Hepatocyte (in vitro differentiated cells): ENCODE measurements at regions not wholly inside any gene's neighbourhood (a gene's known extent, or its start where the extent isn't known, plus 50 kb on each side); places are given as distances from the start of the nearest gene placed in this dataset.

Experiments used
- DNase-seq: peaks from one replicate; pipeline ENCODE4 v3.0.0-alpha.2; 2016; ENCODE audit warnings: low spot score
- H2AFZ ChIP-seq: fragments of 200-600 bp; sonication (generic); 2 replicates; pipeline ENCODE4 v1.6.0; 2016; ENCODE audit warnings: antibody characterized with exemption, mild to moderate bottlenecking
- H3K27ac ChIP-seq: fragments of 200-600 bp; sonication (generic); 2 replicates; pipeline ENCODE4 v1.5.1; 2016; ENCODE audit warnings: mild to moderate bottlenecking
- H3K27me3 ChIP-seq: fragments of 200-600 bp; sonication (generic); 2 replicates; pipeline ENCODE4 v1.6.1; 2016
- H3K36me3 ChIP-seq: fragments of 200-600 bp; sonication (generic); replicated peaks from 2 replicates; pipeline ENCODE4 v1.5.1; 2016; ENCODE audit warnings: low read depth; ENCODE audit not compliant: insufficient read depth
- H3K4me1 ChIP-seq: fragments of 200-600 bp; sonication (generic); 2 replicates; pipeline ENCODE4 v1.5.1; 2016; ENCODE audit warnings: mild to moderate bottlenecking, moderate library complexity; ENCODE audit not compliant: insufficient read depth
- H3K4me2 ChIP-seq: fragments of 200-600 bp; sonication (generic); 2 replicates; pipeline ENCODE4 v1.6.0; 2016
- H3K4me3 ChIP-seq: fragments of 200-600 bp; sonication (generic); 2 replicates; pipeline ENCODE4 v1.5.1; 2016; ENCODE audit warnings: mild to moderate bottlenecking
- H3K79me2 ChIP-seq: fragments of 200-600 bp; sonication (generic); 2 replicates; pipeline ENCODE4 v1.6.0; 2017; ENCODE audit warnings: mild to moderate bottlenecking
- H3K9me2 ChIP-seq: fragments of 200-600 bp; sonication (generic); replicated peaks from 2 replicates; pipeline ENCODE4 v1.6.0; 2017; ENCODE audit warnings: mild to moderate bottlenecking; ENCODE audit not compliant: insufficient read depth
- H3K9me3 ChIP-seq: fragments of 200-600 bp; sonication (generic); 2 replicates; pipeline ENCODE4 v1.5.1; 2016; ENCODE audit warnings: low read depth, mild to moderate bottlenecking
- H4K20me1 ChIP-seq: fragments of 200-600 bp; sonication (generic); 2 replicates; pipeline ENCODE4 v1.6.0; 2016; ENCODE audit warnings: mild to moderate bottlenecking; ENCODE audit not compliant: insufficient read depth, poor library complexity, severe bottlenecking
- EZH2 ChIP-seq: fragments of 200-600 bp; sonication (generic); IDR thresholded peaks from 2 replicates; pipeline ENCODE4 v1.6.1; 2016; ENCODE audit warnings: antibody characterized with exemption, mild to moderate bottlenecking, borderline replicate concordance
- EZH2phosphoT487 ChIP-seq: fragments of 200-600 bp; sonication (generic); IDR thresholded peaks from one replicate; pipeline ENCODE4 v1.6.1; 2018; ENCODE audit warnings: antibody characterized with exemption, mild to moderate bottlenecking, low read depth, moderate library complexity; ENCODE audit not compliant: unreplicated experiment, severe bottlenecking
- WGBS: methylation state at CpG from one replicate; pipeline ENCODE4 v1.1.6; 2016; ENCODE audit warnings: low lambda C conversion rate; ENCODE audit errors: missing lambda C conversion rate; 5-methylcytosine and 5-hydroxymethylcytosine counted together
- TF ChIP-seq, protein P1 (sequence below): fragments of 200-600 bp; sonication (generic); IDR thresholded peaks from 2 replicates; pipeline ENCODE4 v1.5.1; 2016; ENCODE audit warnings: antibody characterized with exemption, mild to moderate bottlenecking; ENCODE audit not compliant: poor library complexity

DNA sequence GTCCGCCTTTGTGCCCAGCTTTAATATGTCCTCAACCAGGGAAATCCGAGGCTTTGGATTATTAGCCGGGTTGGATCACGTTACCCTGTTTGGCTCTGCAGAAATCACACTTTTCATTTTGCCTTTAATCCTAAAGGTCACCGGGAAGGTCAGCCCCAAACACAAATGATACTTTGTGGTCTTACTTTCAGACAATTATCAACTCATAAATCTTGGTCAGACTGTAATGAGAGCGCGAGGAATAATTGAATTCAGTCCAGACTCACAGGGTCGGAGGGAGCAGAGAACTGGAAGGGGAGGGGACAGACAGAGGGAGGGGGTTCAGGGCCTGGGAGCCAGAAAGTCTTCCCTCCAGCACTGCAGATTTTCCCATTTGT lies 91.7 kb upstream of the NFIA start:
- H3K27ac ChIP-seq, result peak overlapping the region; percentile 66
- H2AFZ ChIP-seq, result no peak overlapping the region
- no peaks in the 10 kb centered on the region for H3K36me3 ChIP-seq
- peaks cover 13% of the 10 kb centered on the region for H3K4me1 ChIP-seq
- no peak for DNase-seq
- H3K27me3 ChIP-seq, result no peaks in the 10 kb centered on the region
- H3K79me2 ChIP-seq, result no peaks in the 10 kb centered on the region
- H3K4me3 ChIP-seq, result no peak overlapping the region
- no peaks in the 10 kb centered on the region for H3K9me3 ChIP-seq
- peak overlapping the region; percentile 32 for H3K4me2 ChIP-seq
- TF ChIP-seq EZH2, result no peak
- no peak for TF ChIP-seq EZH2phosphoT487
- TF ChIP-seq, protein P1, sequence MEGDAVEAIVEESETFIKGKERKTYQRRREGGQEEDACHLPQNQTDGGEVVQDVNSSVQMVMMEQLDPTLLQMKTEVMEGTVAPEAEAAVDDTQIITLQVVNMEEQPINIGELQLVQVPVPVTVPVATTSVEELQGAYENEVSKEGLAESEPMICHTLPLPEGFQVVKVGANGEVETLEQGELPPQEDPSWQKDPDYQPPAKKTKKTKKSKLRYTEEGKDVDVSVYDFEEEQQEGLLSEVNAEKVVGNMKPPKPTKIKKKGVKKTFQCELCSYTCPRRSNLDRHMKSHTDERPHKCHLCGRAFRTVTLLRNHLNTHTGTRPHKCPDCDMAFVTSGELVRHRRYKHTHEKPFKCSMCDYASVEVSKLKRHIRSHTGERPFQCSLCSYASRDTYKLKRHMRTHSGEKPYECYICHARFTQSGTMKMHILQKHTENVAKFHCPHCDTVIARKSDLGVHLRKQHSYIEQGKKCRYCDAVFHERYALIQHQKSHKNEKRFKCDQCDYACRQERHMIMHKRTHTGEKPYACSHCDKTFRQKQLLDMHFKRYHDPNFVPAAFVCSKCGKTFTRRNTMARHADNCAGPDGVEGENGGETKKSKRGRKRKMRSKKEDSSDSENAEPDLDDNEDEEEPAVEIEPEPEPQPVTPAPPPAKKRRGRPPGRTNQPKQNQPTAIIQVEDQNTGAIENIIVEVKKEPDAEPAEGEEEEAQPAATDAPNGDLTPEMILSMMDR, result no peak
- H3K9me2 ChIP-seq, result no peaks in the 10 kb centered on the region
- no peaks in the 10 kb centered on the region for H4K20me1 ChIP-seq
- WGBS, result 49% methylated on average over 8 of the region's 8 CpGs

DNA sequence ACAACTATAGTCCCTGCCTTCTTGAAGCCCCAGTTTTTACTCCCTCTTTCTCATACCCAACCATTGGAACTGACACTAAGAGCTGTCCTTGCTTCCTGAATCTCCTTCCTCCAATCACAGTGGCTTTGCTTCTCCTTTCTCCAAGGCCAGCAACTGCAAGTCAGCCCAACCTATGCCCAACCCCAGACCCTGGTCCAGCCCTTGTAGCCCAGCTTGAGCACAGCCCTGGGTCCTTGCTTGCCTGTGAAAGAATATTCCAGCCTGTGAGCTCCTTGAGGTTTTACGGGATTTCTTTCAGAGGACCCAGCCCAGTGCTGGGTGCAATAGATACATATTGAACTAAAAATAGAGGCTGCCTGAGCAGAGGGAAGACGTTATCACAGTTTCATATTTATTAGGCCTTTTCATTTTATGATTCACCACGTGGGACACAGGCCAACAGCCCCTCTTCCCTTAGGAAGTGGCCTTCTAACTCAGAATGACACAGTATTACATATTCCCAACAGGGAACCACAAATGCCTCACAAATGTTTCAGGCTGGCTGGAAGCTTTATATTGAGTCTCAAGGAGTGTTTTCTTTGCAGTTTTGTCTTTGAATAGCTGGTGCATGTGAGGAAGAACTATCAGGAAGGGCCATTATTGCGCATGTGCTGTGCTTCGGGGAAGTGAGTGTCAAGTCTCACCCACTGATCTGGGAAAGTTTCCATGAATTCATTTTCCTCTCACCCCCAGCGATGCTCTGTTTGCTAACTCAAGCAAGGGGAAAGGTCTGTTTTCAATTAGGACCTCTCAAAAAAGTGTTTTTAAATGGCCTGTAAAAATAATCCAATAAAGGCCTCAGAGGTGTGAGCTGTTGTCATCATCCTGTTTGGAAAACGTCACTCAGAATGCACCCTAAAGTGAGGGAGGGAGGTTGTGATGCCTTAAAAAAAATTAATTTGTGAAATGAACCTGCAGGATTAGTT lies 92.3 kb upstream of the NFIA start:
- no peaks in the 10 kb centered on the region for H3K27me3 ChIP-seq
- no peaks in the 10 kb centered on the region for H3K9me2 ChIP-seq
- TF ChIP-seq EZH2phosphoT487, result no peak
- no peak for TF ChIP-seq EZH2
- TF ChIP-seq, protein P1, result no peak
- peaks cover 13% of the 10 kb centered on the region for H3K4me1 ChIP-seq
- H3K4me2 ChIP-seq, result peak overlapping the region; percentile 32
- H4K20me1 ChIP-seq, result no peaks in the 10 kb centered on the region
- H3K36me3 ChIP-seq, result no peaks in the 10 kb centered on the region
- DNase-seq, result peak; percentile 47
- no peaks in the 10 kb centered on the region for H3K9me3 ChIP-seq
- peak overlapping the region; percentile 66 for H3K27ac ChIP-seq
- H2AFZ ChIP-seq, result no peak overlapping the region
- 40% methylated on average over 7 of the region's 7 CpGs for WGBS
- H3K79me2 ChIP-seq, result no peaks in the 10 kb centered on the region
- H3K4me3 ChIP-seq, result no peak overlapping the region

GRCh38 chr1:60988891-60989290 lies 93.5 kb upstream of the NFIA start:
- Histone ChIP-seq H4K20me1 (no peaks in the 10 kb centered on the region), H3K27ac (no peak overlapping the region), H3K4me1 (peaks cover 14% of the 10 kb centered on the region), H3K79me2 (no peaks in the 10 kb centered on the region), H3K27me3 (no peaks in the 10 kb centered on the region), H2AFZ (no peak overlapping the region), H3K4me3 (no peak overlapping the region), H3K9me3 (no peaks in the 10 kb centered on the region), H3K36me3 (no peaks in the 10 kb centered on the region), H3K4me2 (no peak overlapping the region), H3K9me2 (no peaks in the 10 kb centered on the region)
- 68% methylated on average over 2 of the region's 2 CpGs for WGBS
- TF ChIP-seq, protein P1, result no peak
- TF ChIP-seq EZH2phosphoT487 (no peak), EZH2 (no peak)
- DNase-seq, result no peak
